ENCODE measurements at regions not wholly inside any gene's neighbourhood (a gene's known extent, or its start where the extent isn't known, plus 50 kb on each side); places are given as distances from the start of the nearest gene placed in this dataset.
A peak's percentile ranks its signal among the peaks of the same experiment; 100 is the strongest.

DNA sequence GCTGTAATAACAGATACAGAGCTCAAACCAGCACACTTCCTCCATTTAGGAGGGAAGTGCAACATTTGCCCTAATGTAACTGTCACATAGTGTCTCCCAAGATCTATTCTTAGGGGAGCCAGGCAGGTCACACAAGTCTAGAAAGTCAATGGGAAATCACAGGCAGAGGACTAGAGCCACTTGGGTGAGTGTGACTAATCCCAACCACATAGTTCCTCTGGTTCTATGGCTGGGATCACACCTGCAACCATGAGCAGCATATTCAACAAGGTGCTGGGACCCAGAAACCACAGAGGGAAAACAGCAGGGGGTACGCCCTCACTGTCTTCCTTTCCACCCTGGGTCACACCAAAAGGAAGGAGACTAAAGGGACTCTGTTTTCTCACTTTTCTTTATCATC lies 66.8 kb upstream of the TACR3 start:
- Histone ChIP-seq H3K27me3 (no peaks in the 10 kb centered on the region), H3K79me2 (ENCODE audit: low read depth) (no peaks in the 10 kb centered on the region), H3K9ac (no peak overlapping the region), H3K9me3 (ENCODE audit: low read depth) (no peaks in the 10 kb centered on the region), H3K36me3 (no peaks in the 10 kb centered on the region), H3K4me2 (no peak overlapping the region), H3K4me3 (no peak overlapping the region), H3K27ac (no peak overlapping the region), H3K4me1 (no peaks in the 10 kb centered on the region), H2AFZ (replicated peaks) (no peak overlapping the region), H4K20me1 (ENCODE audit: low read depth) (no peaks in the 10 kb centered on the region), H3F3A (ENCODE audit: low read depth) (no peaks in the 10 kb centered on the region)
- no peak for DNase-seq (ENCODE audit: low spot score)
- Mint-ChIP-seq H3K4me3 (no peak overlapping the region), H3K36me3 (no peaks in the 10 kb centered on the region), H3K27me3 (ENCODE audit: insufficient read depth, low read depth) (no peaks in the 10 kb centered on the region), H3K9me3 (peaks cover 12% of the 10 kb centered on the region), H3K27ac (no peak overlapping the region), H3K4me1 (no peaks in the 10 kb centered on the region)
- TF ChIP-seq EZH2phosphoT487 (IDR thresholded peaks at IDR 0.05) (no peak), EZH2 (IDR thresholded peaks at IDR 0.05) (no peak), CTCF (IDR thresholded peaks at IDR 0.05) (no peak)

- DNase-seq (ENCODE audit: low spot score) = peak; percentile 74
- no peaks in the 10 kb centered on the region for H3K27me3 Mint-ChIP-seq (ENCODE audit: insufficient read depth, low read depth)
- no peaks in the 10 kb centered on the region for H3K36me3 ChIP-seq
- H3K4me2 ChIP-seq = no peak overlapping the region
- H3K9me3 ChIP-seq (ENCODE audit: low read depth) = no peaks in the 10 kb centered on the region
- peaks cover 12% of the 10 kb centered on the region for H3K9me3 Mint-ChIP-seq
- H3K36me3 Mint-ChIP-seq = no peaks in the 10 kb centered on the region
- no peaks in the 10 kb centered on the region for H3K27me3 ChIP-seq
- no peaks in the 10 kb centered on the region for H3F3A ChIP-seq (ENCODE audit: low read depth)
- no peak overlapping the region for H3K27ac Mint-ChIP-seq
- no peak overlapping the region for H3K27ac ChIP-seq
- H3K79me2 ChIP-seq (ENCODE audit: low read depth) = no peaks in the 10 kb centered on the region
- H3K4me1 ChIP-seq = no peaks in the 10 kb centered on the region
- TF ChIP-seq CTCF (IDR thresholded peaks at IDR 0.05) (peak; percentile 80), EZH2phosphoT487 (IDR thresholded peaks at IDR 0.05) (no peak), EZH2 (IDR thresholded peaks at IDR 0.05) (no peak)
- no peaks in the 10 kb centered on the region for H3K4me1 Mint-ChIP-seq
- no peak overlapping the region for H3K4me3 ChIP-seq
- no peak overlapping the region for H3K9ac ChIP-seq
- H2AFZ ChIP-seq (replicated peaks) = no peak overlapping the region
- H3K4me3 Mint-ChIP-seq = no peak overlapping the region
- no peaks in the 10 kb centered on the region for H4K20me1 ChIP-seq (ENCODE audit: low read depth)
Observed at GRCh38 chr4:103786014-103786413, 66.2 kb upstream of the TACR3 start.

DNA sequence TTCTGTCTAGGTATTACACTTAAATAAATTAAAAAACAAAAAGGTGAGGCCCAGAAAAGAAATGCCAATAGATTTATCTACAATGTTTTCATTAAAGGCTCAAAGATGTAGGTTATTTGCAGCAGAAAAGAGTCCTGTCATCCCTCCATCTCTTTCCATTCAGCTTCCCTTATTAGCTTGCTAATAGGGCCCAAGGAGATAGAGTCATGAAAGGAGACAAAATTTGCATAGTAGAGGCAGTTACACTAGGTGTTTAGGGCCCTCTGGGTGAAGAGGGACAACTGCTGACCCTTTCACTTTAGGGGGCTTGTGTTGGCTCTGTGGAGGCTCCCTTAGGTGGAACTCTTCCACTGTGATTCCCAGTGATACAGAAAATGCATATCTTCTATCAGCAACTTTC lies 58.4 kb upstream of the TACR3 start:
- H3K27ac ChIP-seq = no peak overlapping the region
- TF ChIP-seq CTCF (IDR thresholded peaks at IDR 0.05) = no peak
- TF ChIP-seq EZH2 (IDR thresholded peaks at IDR 0.05) = no peak
- TF ChIP-seq EZH2phosphoT487 (IDR thresholded peaks at IDR 0.05) = no peak
- H3K9me3 Mint-ChIP-seq = no peaks in the 10 kb centered on the region
- no peaks in the 10 kb centered on the region for H3F3A ChIP-seq (ENCODE audit: low read depth)
- H3K36me3 ChIP-seq = no peaks in the 10 kb centered on the region
- no peaks in the 10 kb centered on the region for H3K4me1 ChIP-seq
- H3K27ac Mint-ChIP-seq = no peak overlapping the region
- no peak overlapping the region for H2AFZ ChIP-seq (replicated peaks)
- no peaks in the 10 kb centered on the region for H3K36me3 Mint-ChIP-seq
- H3K9ac ChIP-seq = no peak overlapping the region
- DNase-seq (ENCODE audit: low spot score) = no peak
- no peaks in the 10 kb centered on the region for H4K20me1 ChIP-seq (ENCODE audit: low read depth)
- no peak overlapping the region for H3K4me3 Mint-ChIP-seq
- no peaks in the 10 kb centered on the region for H3K79me2 ChIP-seq (ENCODE audit: low read depth)
- no peaks in the 10 kb centered on the region for H3K27me3 ChIP-seq
- H3K4me3 ChIP-seq = no peak overlapping the region
- no peaks in the 10 kb centered on the region for H3K9me3 ChIP-seq (ENCODE audit: low read depth)
- no peak overlapping the region for H3K4me2 ChIP-seq
- H3K4me1 Mint-ChIP-seq = no peaks in the 10 kb centered on the region
- no peaks in the 10 kb centered on the region for H3K27me3 Mint-ChIP-seq (ENCODE audit: insufficient read depth, low read depth)

Data from neural progenitor cell (in vitro differentiated cells).